K562 (cell line): ENCODE measurements at regions not wholly inside any gene's neighbourhood (a gene's known extent, or its start where the extent isn't known, plus 50 kb on each side); places are given as distances from the start of the nearest gene placed in this dataset.

Experiments
- ATAC-seq: fragments of 200-7000 bp; cut with Tn5 transposase; 3 replicates; pipeline ENCODE4 v1.9.1; 2020; ENCODE audit warnings: moderate library complexity
- BruUV-seq: library from RNA; stranded (reverse); fragments of 400-500 nt; replicated peaks from 2 replicates; lab custom pipeline; 2021; lab: Mats Ljungman, UMichigan
- CTCF ChIA-PET: fragments of 300-600 bp; formaldehyde crosslinking; extraction: SDS; loops from one replicate; lab custom pipeline; 2021; ENCODE audit warnings: low intra/inter-chr PET ratio; lab: Yijun Ruan, JAX
- POLR2A ChIA-PET: fragments of 300-600, 350-650 bp; sonication (Branson Sonifier 250); formaldehyde crosslinking; extraction: SDS; loops from one replicate; lab custom pipeline; 2021; ENCODE audit warnings: antibody characterized with exemption, inconsistent platforms; lab: Yijun Ruan, JAX
- DNase-seq, 4 experiments: peaks; one replicate each; pipeline versions ENCODE4 v3.0.0 to v3.0.0-alpha.2; 2011 to 2018; ENCODE audit warnings: low spot score in 3 of 4, mixed read lengths in 3 of 4; ENCODE audit errors: extremely low read depth in 1 of 4
- FAIRE-seq: peaks from 2 replicates; lab custom pipeline; 2011; peaks lifted over from hg19 to GRCh38; lab: Jason Lieb, UNC
- H2AFZ ChIP-seq: 2 replicates; pipeline ENCODE4 v1.6.0; 2011; ENCODE audit warnings: low read depth, low read length, control low read depth, inconsistent platforms
- H3K27ac ChIP-seq: fragments of 200-600 bp; 3 replicates; pipeline ENCODE4 v1.8.0; 2011; ENCODE audit warnings: low read depth, mild to moderate bottlenecking, control low read depth, inconsistent platforms, low read length, moderate library complexity, mixed read lengths; ENCODE audit errors: extremely low read depth
- H3K27me3 ChIP-seq, 2 experiments: fragments of 300-600 bp in 1 of 2; 2 replicates in 1 of 2; 3 replicates in 1 of 2; pipeline versions ENCODE4 v1.6.0 to v1.8.0; 2011; ENCODE audit warnings: inconsistent platforms in 2 of 2, low read length in 2 of 2, mild to moderate bottlenecking in 1 of 2, mixed read lengths in 1 of 2, moderate library complexity in 1 of 2; ENCODE audit not compliant: control insufficient read depth in 2 of 2, insufficient read depth in 2 of 2
- H3K36me3 ChIP-seq: fragments of 300-600 bp; 3 replicates; pipeline ENCODE4 v1.8.0; 2011; ENCODE audit warnings: mild to moderate bottlenecking, low read length, inconsistent platforms; ENCODE audit not compliant: control insufficient read depth, insufficient read depth
- H3K4me1 ChIP-seq, 2 experiments: fragments of 200-600 bp in 1 of 2; replicated peaks in 1 of 2; 2 replicates in 1 of 2; 3 replicates in 1 of 2; pipeline versions ENCODE4 v1.5.1 to v1.8.0; 2011; ENCODE audit warnings: inconsistent platforms in 2 of 2, low read length in 2 of 2, mild to moderate bottlenecking in 1 of 2, mixed read lengths in 1 of 2, moderate library complexity in 1 of 2; ENCODE audit not compliant: control insufficient read depth in 2 of 2, insufficient read depth in 2 of 2
- H3K4me2 ChIP-seq: 2 replicates; pipeline ENCODE4 v1.6.1; 2011; ENCODE audit warnings: low read length, control low read depth, inconsistent platforms, mixed read lengths; ENCODE audit not compliant: insufficient read depth
- H3K4me3 ChIP-seq: fragments of 200-600 bp; sonication (generic), shearing (Covaris generic); 2 replicates; pipeline ENCODE4 v1.5.1; 2016; ENCODE audit warnings: control low read depth, inconsistent platforms
- H3K79me2 ChIP-seq: fragments of 200-600 bp; 3 replicates; pipeline ENCODE4 v1.8.0; 2011; ENCODE audit warnings: low read length, inconsistent platforms; ENCODE audit not compliant: control insufficient read depth, insufficient read depth
- H3K9ac ChIP-seq, 2 experiments: 2 replicates each; pipeline versions ENCODE4 v1.6.0 to v1.6.1; 2011; ENCODE audit warnings: low read depth in 2 of 2, low read length in 2 of 2, control low read depth in 1 of 2, inconsistent platforms in 1 of 2, mild to moderate bottlenecking in 1 of 2, mixed read lengths in 1 of 2; ENCODE audit not compliant: insufficient read depth in 1 of 2
- H3K9me1 ChIP-seq: one replicate; pipeline ENCODE4 v1.6.0; 2011; ENCODE audit warnings: inconsistent platforms, mild to moderate bottlenecking, low read length, moderate library complexity; ENCODE audit not compliant: control insufficient read depth, insufficient read depth
- H3K9me3 ChIP-seq: replicated peaks from 2 replicates; pipeline ENCODE4 v1.5.1; 2011; ENCODE audit warnings: low read depth, low read length, inconsistent platforms; ENCODE audit not compliant: control insufficient read depth, insufficient read depth
- H4K20me1 ChIP-seq: replicated peaks from 2 replicates; pipeline ENCODE4 v1.6.1; 2011; ENCODE audit warnings: low read length, inconsistent platforms, mixed read lengths; ENCODE audit not compliant: control insufficient read depth, insufficient read depth
- BCOR ChIP-seq: fragments of 450-650 bp; IDR thresholded peaks from 2 replicates; pipeline ENCODE4 v1.6.1; 2016
- HNRNPH1 ChIP-seq: fragments of 200-400 bp; formaldehyde crosslinking; optimal IDR thresholded peaks from 2 replicates; pipeline ENCODE3; 2017; ENCODE audit warnings: low read depth, mild to moderate bottlenecking, low read length, moderate library complexity
- KLF16 ChIP-seq: IDR thresholded peaks from 2 replicates; pipeline ENCODE4 v1.6.1; 2016; ENCODE audit warnings: antibody characterized with exemption
- PBX2 ChIP-seq, 2 experiments: IDR thresholded peaks in 1 of 2; conservative IDR thresholded peaks in 1 of 2; 2 replicates each; pipeline ENCODE4 v1.6.1; 2016; ENCODE audit warnings: low read depth in 2 of 2, mild to moderate bottlenecking in 1 of 2, missing compliant biosample characterization in 1 of 2, missing genetic modification characterization in 1 of 2, moderate library complexity in 1 of 2
- RFX5 ChIP-seq: IDR thresholded peaks from 2 replicates; pipeline ENCODE4 v1.6.1; 2011; ENCODE audit warnings: low read depth, mild to moderate bottlenecking, improper control_type of control experiment, low read length
- TCF7 ChIP-seq: sonication (generic); IDR thresholded peaks from 2 replicates; pipeline ENCODE4 v1.6.1; 2016; ENCODE audit warnings: antibody characterized with exemption, borderline replicate concordance
- U2AF2 ChIP-seq: fragments of 200-400 bp; formaldehyde crosslinking; optimal IDR thresholded peaks from 2 replicates; pipeline ENCODE3; 2017; ENCODE audit warnings: low read depth, mild to moderate bottlenecking, low read length
- ZBED1 ChIP-seq: IDR thresholded peaks from 2 replicates; pipeline ENCODE4 v1.6.1; 2014
- ZC3H8 ChIP-seq: fragments of 450-650 bp; IDR thresholded peaks from 2 replicates; pipeline ENCODE4 v1.6.1; 2017
- ZEB2 ChIP-seq: fragments of 450-650 bp; IDR thresholded peaks from 2 replicates; pipeline ENCODE4 v1.6.1; 2016
- ZNF707 ChIP-seq: fragments of 250-450 bp; sonication (Bioruptor Pico); conservative IDR thresholded peaks from 2 replicates; pipeline ENCODE4 v1.8.0; 2022; ENCODE audit warnings: inconsistent platforms, mild to moderate bottlenecking, moderate library complexity
- WGBS: fragments of 100-300 bp; shearing (Covaris generic); methylation state at CpG from one replicate; pipeline ENCODE4 v1.1.6; 2016; ENCODE audit warnings: low coverage, mixed read lengths; ENCODE audit not compliant: insufficient coverage; ENCODE audit errors: missing lambda C conversion rate; 5-methylcytosine and 5-hydroxymethylcytosine counted together
- in situ Hi-C: fragments of 300-500 bp; cut with MboI; formaldehyde crosslinking; loops from 4 replicates; pipeline ENCODE4 v1.15.0; 2018; ENCODE audit warnings: inconsistent platforms, mixed read lengths
- intact Hi-C: fragments of 100-400 bp; cut with micrococcal nuclease; formaldehyde crosslinking; loops from 2 replicates; pipeline ENCODE4 v1.14.2; 2022
- TF ChIP-seq, protein P1 (sequence below): fragments of 250-450 bp; sonication (Bioruptor Pico); IDR thresholded peaks from 2 replicates; pipeline ENCODE4 v1.4.0; 2020
- TF ChIP-seq, protein P2 (sequence below): fragments of 450-650 bp; formaldehyde crosslinking; conservative IDR thresholded peaks from 2 replicates; pipeline ENCODE4 v1.4.0; 2022; ENCODE audit warnings: mild to moderate bottlenecking, missing genetic modification characterization
- TF ChIP-seq, protein P3 (sequence below): fragments of 250-450 bp; sonication (Bioruptor Pico); IDR thresholded peaks from 2 replicates; pipeline ENCODE4 v1.5.1; 2021; ENCODE audit warnings: mild to moderate bottlenecking

DNA sequence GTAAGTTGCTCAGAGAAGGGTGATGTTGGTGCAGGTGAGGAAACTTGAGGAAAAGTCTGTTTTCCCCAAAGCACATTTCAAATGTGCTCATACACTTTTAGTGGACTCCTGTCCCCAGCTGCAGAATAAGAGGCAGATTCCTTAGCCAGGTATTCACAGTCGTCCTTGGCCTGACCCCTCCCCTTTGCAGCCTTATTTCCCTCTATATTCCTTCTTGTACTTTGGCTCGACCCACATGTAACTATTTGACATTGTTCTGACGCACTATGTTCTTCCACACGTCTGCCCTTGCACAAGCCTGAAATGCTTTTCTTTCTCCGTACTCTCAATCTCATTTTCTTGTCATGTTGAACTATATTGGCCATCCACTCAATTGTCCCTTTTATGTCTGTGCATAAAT, 498.4 kb upstream of the USP24 start:
- intact Hi-C loops (no loop called here), in situ Hi-C loops (no loop called here)
- Histone ChIP-seq H3K9me1 (no peaks in the 10 kb centered on the region), H3K4me1 (no peaks in the 10 kb centered on the region), H2AFZ (no peak overlapping the region), H3K27me3 (no peaks in the 10 kb centered on the region), H3K36me3 (no peaks in the 10 kb centered on the region), H3K4me3 (no peak overlapping the region), H4K20me1 (no peaks in the 10 kb centered on the region), H3K79me2 (no peaks in the 10 kb centered on the region), H3K27ac (no peak overlapping the region), H3K9me3 (no peaks in the 10 kb centered on the region), H3K9ac (no peak overlapping the region), H3K4me2 (no peak overlapping the region)
- DNase-seq (no peak), ATAC-seq (no peak), FAIRE-seq (no peak)
- ChIA-PET POLR2A (no interaction called here), CTCF (no interaction called here)
- 1% methylated on average over 5 of the region's 5 CpGs for WGBS
- no TSS peak for BruUV-seq
- TF ChIP-seq, protein P1, sequence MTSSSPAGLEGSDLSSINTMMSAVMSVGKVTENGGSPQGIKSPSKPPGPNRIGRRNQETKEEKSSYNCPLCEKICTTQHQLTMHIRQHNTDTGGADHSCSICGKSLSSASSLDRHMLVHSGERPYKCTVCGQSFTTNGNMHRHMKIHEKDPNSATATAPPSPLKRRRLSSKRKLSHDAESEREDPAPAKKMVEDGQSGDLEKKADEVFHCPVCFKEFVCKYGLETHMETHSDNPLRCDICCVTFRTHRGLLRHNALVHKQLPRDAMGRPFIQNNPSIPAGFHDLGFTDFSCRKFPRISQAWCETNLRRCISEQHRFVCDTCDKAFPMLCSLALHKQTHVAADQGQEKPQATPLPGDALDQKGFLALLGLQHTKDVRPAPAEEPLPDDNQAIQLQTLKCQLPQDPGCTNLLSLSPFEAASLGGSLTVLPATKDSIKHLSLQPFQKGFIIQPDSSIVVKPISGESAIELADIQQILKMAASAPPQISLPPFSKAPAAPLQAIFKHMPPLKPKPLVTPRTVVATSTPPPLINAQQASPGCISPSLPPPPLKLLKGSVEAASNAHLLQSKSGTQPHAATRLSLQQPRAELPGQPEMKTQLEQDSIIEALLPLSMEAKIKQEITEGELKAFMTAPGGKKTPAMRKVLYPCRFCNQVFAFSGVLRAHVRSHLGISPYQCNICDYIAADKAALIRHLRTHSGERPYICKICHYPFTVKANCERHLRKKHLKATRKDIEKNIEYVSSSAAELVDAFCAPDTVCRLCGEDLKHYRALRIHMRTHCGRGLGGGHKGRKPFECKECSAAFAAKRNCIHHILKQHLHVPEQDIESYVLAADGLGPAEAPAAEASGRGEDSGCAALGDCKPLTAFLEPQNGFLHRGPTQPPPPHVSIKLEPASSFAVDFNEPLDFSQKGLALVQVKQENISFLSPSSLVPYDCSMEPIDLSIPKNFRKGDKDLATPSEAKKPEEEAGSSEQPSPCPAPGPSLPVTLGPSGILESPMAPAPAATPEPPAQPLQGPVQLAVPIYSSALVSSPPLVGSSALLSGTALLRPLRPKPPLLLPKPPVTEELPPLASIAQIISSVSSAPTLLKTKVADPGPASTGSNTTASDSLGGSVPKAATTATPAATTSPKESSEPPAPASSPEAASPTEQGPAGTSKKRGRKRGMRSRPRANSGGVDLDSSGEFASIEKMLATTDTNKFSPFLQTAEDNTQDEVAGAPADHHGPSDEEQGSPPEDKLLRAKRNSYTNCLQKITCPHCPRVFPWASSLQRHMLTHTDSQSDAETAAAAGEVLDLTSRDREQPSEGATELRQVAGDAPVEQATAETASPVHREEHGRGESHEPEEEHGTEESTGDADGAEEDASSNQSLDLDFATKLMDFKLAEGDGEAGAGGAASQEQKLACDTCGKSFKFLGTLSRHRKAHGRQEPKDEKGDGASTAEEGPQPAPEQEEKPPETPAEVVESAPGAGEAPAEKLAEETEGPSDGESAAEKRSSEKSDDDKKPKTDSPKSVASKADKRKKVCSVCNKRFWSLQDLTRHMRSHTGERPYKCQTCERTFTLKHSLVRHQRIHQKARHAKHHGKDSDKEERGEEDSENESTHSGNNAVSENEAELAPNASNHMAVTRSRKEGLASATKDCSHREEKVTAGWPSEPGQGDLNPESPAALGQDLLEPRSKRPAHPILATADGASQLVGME: no peak
- TF ChIP-seq U2AF2 (no peak), BCOR (no peak), ZC3H8 (no peak), PBX2 (CRISPR knock-in tag; IDR thresholded peaks at IDR 0.05; ENCODE audit: low read depth) (no peak), PBX2 (tag; conservative IDR thresholded peaks at IDR 0.05; ENCODE audit: low read depth) (no peak), ZBED1 (no peak), HNRNPH1 (no peak), ZNF707 (no peak), TCF7 (no peak), RFX5 (no peak), ZEB2 (no peak), KLF16 (no peak)
- TF ChIP-seq, protein P2, sequence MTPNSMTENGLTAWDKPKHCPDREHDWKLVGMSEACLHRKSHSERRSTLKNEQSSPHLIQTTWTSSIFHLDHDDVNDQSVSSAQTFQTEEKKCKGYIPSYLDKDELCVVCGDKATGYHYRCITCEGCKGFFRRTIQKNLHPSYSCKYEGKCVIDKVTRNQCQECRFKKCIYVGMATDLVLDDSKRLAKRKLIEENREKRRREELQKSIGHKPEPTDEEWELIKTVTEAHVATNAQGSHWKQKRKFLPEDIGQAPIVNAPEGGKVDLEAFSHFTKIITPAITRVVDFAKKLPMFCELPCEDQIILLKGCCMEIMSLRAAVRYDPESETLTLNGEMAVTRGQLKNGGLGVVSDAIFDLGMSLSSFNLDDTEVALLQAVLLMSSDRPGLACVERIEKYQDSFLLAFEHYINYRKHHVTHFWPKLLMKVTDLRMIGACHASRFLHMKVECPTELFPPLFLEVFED: no peak
- TF ChIP-seq, protein P3, sequence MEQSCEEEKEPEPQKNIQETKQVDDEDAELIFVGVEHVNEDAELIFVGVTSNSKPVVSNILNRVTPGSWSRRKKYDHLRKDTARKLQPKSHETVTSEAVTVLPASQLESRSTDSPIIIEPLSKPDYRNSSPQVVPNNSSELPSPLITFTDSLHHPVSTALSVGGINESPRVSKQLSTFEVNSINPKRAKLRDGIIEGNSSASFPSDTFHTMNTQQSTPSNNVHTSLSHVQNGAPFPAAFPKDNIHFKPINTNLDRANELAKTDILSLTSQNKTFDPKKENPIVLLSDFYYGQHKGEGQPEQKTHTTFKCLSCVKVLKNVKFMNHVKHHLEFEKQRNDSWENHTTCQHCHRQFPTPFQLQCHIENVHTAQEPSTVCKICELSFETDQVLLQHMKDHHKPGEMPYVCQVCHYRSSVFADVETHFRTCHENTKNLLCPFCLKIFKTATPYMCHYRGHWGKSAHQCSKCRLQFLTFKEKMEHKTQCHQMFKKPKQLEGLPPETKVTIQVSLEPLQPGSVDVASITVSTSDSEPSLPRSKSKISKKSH (CRISPR knock-in tag): no peak
